HG03097 (cell line): ENCODE measurements at regions not wholly inside any gene's neighbourhood (a gene's known extent, or its start where the extent isn't known, plus 50 kb on each side); places are given as distances from the start of the nearest gene placed in this dataset.

ENCODE experiments used
- ATAC-seq: cut with Tn5 transposase; IDR thresholded peaks from one replicate; pipeline ENCODE4 v1.9.1; 2021; ENCODE audit not compliant: unreplicated experiment, low FRiP score

GRCh38 chr3:23146163-23146562 lies 57.0 kb upstream of the UBE2E2 start:
- no peak for ATAC-seq

DNA sequence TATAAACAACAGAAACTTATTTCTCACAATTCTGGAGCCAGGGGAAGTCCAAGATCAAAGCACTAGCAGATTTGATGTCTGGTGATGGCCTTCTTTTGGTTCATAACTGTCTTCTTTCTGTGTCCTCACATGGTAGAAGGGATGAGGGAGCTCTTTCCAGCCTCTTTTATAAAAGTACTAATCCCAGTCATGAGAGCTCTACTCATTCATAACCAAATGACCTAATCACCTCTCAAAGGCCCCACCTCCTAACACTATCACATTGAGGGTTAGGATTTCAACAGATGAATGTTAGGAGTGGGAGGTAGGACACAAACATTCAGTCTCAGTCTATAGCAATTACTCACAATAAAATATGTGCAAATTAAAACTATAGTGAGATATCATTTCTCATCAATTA lies 50.1 kb upstream of the UBE2E2 start:
- ATAC-seq, result no peak
